Breast epithelium (tissue), 3 donors: ENCODE measurements at regions not wholly inside any gene's neighbourhood (a gene's known extent, or its start where the extent isn't known, plus 50 kb on each side); places are given as distances from the start of the nearest gene placed in this dataset.

Source experiments
- CTCF ChIP-seq, 3 donors: fragments of 450-650 bp; IDR thresholded peaks; one replicate each; pipeline ENCODE4 v1.5.1; 2016 to 2017; ENCODE audit warnings: antibody characterized with exemption in 3 of 3, mild to moderate bottlenecking in 3 of 3, moderate library complexity in 3 of 3
- POLR2A ChIP-seq: fragments of 450-650 bp; IDR thresholded peaks from one replicate; pipeline ENCODE4 v1.6.1; 2016; ENCODE audit warnings: antibody characterized with exemption, mild to moderate bottlenecking, moderate library complexity
- POLR2AphosphoS5 ChIP-seq, 3 donors: sonication (generic); formaldehyde crosslinking; IDR thresholded peaks; one replicate each; pipeline ENCODE4 v1.6.1; 2017; ENCODE audit warnings: antibody characterized with exemption in 3 of 3

DNA sequence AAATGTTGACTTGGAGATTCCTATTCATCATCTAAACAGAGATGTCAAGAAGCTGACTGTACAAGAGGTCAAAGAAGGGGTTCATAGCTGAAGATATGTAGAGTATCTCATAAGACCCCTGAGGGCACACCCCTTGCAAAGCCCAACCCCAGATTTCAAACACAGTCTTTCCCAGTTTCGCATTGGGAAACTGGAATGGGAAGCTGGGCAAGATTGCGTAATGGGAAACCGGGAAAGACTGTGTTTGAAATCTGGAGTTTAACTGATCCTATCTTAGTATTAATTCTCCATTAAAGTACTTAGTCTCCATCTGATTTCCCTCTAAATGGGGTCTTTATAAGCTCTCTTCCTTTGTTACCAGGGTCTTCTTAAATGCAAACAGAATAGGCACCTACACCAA lies 99.5 kb downstream of the FAM76B start:
- TF ChIP-seq POLR2A (no peak), CTCF (IDR thresholded peaks at IDR 0.05) (no peak), POLR2AphosphoS5 (IDR thresholded peaks at IDR 0.05) (no peak)
